SK-N-SH (cell line): ENCODE measurements at regions not wholly inside any gene's neighbourhood (a gene's known extent, or its start where the extent isn't known, plus 50 kb on each side); places are given as distances from the start of the nearest gene placed in this dataset.
"Not testable (repeated sequence)": the region's sequence is repeated elsewhere in the genome, so short reads cannot be mapped to it uniquely, and the experiment has no call there.

Experiments used
- CHD2 ChIP-seq: fragments of 150-350 bp; IDR thresholded peaks from 2 replicates; pipeline ENCODE4 v1.6.1; 2018; ENCODE audit warnings: low read length; ENCODE audit not compliant: partially characterized antibody
- ELF1 ChIP-seq: IDR thresholded peaks from 2 replicates; pipeline ENCODE4 v1.4.0; 2012
- MAX ChIP-seq: IDR thresholded peaks from 2 replicates; pipeline ENCODE4 v1.4.0; 2012; ENCODE audit warnings: low read depth
- MXI1 ChIP-seq: IDR thresholded peaks from 2 replicates; pipeline ENCODE4 v1.6.1; 2012; ENCODE audit warnings: mild to moderate bottlenecking, low read depth, low read length, improper control_type of control experiment
- POLR2AphosphoS5 ChIP-seq: IDR thresholded peaks from 2 replicates; pipeline ENCODE4 v1.6.1; 2012; ENCODE audit warnings: low read depth, low read length
- REST ChIP-seq: IDR thresholded peaks from 2 replicates; pipeline ENCODE4 v1.6.1; 2012; ENCODE audit warnings: mild to moderate bottlenecking, low read depth, low read length, moderate library complexity
- TAF1 ChIP-seq: IDR thresholded peaks from 2 replicates; pipeline ENCODE4 v1.6.1; 2012; ENCODE audit warnings: low read depth, mild to moderate bottlenecking, low read length, moderate library complexity, borderline replicate concordance
- YY1 ChIP-seq: IDR thresholded peaks from 2 replicates; pipeline ENCODE4 v1.4.0; 2012; ENCODE audit warnings: low read depth, mild to moderate bottlenecking
- TF ChIP-seq, protein P1 (sequence below): fragments of 200-600 bp; sonication (generic); IDR thresholded peaks from 2 replicates; pipeline ENCODE4 v1.6.1; 2017; ENCODE audit warnings: antibody characterized with exemption, mild to moderate bottlenecking, moderate library complexity

DNA sequence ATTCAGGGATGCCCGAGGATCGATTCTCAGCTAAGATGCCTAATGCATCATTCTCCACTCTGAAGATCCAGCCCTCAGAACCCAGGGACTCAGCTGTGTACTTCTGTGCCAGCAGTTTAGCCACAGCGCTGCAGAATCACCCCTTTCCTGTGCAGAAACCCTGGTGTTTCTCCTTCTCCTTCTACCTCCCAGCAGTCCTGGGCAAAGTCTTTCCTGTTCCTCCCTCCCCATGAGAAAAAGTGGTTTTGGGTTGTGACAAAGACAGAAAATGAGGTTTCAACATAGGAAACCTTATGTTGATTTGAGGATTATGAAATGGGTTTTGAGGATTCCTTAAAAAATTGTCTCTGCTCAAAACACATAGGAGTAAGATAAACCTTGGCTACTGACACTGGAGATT lies 185.1 kb upstream of the PRSS1 start:
- not testable (repeated sequence) for TF ChIP-seq POLR2AphosphoS5, MAX, MXI1, TAF1, ELF1, CHD2, REST, YY1
- TF ChIP-seq, protein P1, sequence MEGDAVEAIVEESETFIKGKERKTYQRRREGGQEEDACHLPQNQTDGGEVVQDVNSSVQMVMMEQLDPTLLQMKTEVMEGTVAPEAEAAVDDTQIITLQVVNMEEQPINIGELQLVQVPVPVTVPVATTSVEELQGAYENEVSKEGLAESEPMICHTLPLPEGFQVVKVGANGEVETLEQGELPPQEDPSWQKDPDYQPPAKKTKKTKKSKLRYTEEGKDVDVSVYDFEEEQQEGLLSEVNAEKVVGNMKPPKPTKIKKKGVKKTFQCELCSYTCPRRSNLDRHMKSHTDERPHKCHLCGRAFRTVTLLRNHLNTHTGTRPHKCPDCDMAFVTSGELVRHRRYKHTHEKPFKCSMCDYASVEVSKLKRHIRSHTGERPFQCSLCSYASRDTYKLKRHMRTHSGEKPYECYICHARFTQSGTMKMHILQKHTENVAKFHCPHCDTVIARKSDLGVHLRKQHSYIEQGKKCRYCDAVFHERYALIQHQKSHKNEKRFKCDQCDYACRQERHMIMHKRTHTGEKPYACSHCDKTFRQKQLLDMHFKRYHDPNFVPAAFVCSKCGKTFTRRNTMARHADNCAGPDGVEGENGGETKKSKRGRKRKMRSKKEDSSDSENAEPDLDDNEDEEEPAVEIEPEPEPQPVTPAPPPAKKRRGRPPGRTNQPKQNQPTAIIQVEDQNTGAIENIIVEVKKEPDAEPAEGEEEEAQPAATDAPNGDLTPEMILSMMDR: not testable (repeated sequence)
